HG03103 (cell line): ENCODE measurements at regions not wholly inside any gene's neighbourhood (a gene's known extent, or its start where the extent isn't known, plus 50 kb on each side); places are given as distances from the start of the nearest gene placed in this dataset.
"Not testable (repeated sequence)": the region's sequence is repeated elsewhere in the genome, so short reads cannot be mapped to it uniquely, and the experiment has no call there.

ENCODE experiments used
- ATAC-seq: cut with Tn5 transposase; IDR thresholded peaks from one replicate; pipeline ENCODE4 v1.9.1; 2021; ENCODE audit warnings: low read depth; ENCODE audit not compliant: unreplicated experiment

DNA sequence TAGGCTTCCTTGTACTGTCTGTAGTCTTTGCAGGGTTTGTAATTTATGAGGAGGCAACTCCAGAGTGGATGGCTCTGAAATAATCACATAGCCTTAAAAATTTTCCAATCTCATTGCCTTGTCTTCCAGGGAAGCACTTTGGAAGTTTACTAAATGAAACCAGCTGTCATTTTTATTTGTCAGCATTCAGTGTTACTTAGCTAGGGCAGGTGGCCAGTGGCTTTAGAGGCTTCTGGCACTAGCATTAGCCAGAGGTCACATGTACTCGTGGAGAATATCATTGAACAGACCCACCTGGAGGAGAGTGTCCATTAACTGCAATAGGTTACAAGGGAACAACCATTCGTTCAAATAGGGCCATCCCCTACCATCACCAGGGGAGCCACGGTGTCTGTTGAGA is 160.3 kb upstream of the SLC28A3 start:
- ATAC-seq = no peak

DNA sequence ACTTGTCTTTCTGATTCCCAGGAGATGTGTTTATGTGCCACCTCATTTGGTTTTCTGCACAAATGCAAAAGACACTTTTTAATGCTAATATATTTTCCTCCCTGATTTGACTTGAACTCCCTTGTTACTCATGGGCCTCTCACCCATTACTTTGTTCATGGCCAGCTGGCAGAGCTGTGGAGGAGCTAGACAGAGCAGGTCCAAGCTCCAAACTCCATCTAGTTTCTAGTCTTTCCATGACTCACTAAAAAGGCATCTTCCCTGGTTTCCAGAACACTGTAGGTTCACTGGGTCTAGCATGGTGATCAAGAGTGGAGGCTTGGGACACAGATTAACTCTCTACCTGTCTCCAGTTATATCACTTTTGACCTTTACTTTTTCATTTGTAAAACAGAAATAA is 161.0 kb upstream of the SLC28A3 start:
- ATAC-seq = no peak

DNA sequence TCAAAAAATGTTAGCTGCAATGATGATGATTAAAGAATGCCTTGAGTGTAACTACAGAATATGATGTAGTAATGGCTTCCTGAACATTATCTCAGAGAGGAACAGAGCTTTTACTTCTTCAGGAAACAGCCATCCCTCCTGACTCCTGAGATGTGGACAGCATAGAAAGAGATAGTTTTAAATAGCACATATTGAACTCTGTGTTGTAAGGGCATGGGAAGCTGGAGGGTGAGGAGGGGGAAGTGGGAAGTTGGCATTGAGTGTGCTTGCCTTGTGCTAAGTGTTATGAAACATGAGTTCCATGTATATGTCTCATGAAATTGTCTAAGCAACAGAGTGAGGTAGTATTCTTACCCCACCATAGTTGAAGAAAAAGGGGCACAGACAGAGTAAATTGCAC is 161.5 kb upstream of the SLC28A3 start:
- ATAC-seq = no peak

DNA sequence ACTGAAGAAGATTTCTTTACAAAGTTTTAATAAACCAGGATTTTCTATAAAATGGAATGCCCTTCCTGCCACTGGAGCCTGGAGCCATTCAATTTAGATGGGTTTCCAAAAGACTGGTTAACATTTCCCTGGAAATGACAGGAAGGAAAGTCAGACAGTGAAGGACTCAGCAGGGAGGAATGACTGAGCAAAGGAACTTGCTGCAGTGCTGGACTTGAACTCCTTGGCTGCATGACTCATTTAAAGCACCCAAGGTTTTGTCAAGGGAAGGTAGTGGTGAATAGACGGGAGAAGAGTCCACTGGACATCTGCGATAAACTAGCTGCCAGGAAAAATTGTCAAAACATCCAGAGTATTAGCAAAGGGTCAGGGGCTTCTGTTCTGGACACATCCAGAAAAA is 163.8 kb upstream of the SLC28A3 start:
- no peak for ATAC-seq

DNA sequence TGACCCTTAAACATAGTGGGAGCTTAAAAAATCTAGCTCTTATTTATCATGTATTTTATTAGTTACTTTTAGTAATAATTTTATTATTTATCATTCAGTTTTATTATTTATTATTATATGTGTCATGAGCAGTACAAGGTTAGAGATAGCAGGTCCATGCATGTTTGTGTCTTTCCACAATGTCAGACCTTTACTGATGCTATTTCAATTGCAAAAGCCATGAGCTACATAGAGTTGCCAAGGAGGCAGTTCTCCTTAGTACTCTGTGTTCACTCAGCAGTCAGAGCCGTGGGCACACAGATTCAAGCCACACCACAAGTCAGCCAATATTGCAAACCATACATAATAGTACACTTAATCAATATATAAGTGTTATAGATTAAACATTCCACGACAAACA is 157.9 kb upstream of the NTRK2 start:
- ATAC-seq = no peak

DNA sequence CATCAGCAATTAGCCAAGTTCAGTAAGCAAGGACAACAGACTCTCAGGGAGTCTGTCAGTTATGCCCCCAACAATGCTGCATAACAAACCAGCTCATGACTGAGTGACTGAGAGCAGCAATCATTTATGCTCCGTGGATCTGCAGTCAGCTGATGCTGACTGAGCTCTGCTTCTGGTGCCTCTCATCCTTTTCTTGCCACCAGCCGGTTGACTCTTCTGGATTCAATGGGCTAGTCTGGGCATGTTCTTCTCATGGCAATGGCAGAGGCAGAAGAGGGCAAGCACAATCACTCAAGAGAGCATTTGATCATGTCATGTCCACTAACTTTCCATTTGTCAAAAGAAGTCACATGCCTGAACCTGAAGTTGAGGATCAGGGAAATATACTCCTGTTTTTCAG is 157.0 kb upstream of the NTRK2 start:
- no peak for ATAC-seq

DNA sequence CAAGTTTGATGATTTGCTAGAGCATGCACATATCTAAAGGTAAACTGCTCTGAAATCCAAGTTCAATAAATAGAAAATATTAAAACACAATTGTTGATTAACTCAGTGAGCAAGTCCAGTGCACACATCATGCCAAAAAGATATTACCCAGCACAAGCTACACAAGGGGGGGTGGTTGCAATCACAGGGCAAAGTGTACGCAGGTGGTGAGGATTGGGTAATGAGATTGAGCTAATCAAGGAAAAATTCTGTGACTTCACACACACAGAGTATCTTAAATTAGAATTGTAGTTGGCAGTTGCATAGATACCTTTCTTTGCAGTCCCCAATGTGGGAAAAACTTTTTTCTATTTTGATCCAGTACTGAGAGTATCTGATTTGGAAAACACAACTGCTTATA is 156.1 kb upstream of the NTRK2 start:
- ATAC-seq = no peak

DNA sequence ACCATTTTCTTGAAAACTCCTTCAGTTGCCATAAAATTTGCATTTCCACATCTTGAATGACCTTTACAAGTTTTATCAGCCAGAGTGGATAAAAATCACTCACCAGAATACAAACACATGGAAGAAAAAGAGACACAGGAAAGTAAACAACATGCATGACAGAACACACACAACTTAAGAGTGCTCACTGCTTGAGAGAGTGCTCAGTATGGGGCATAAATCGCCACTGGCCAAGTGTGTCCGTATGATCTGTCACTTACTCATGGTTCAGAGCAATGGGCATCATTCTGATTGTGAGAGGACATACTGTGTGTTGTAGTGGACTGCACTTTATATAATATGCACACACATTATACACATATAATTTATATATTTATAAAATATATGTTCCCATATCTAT is 155.6 kb upstream of the NTRK2 start:
- ATAC-seq = no peak

DNA sequence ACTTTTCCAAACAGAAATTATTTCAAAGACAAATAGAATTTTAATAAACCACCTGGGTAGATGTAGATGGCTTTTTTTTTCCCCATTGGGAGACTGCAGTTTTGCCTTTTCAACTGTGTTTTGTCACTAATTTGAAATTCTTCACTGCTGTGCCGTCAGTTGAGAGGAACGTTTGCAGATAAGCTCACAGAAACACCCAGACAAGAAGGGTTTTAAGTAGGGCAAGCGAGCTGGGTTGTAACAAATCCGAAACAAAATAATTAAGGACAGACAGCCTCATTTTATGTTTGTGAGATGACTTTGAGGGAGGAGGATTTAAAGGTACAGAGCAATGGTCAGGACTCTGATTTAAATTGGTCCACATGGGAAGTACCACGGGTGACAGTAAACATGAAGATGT is 155.1 kb upstream of the NTRK2 start:
- ATAC-seq = no peak

DNA sequence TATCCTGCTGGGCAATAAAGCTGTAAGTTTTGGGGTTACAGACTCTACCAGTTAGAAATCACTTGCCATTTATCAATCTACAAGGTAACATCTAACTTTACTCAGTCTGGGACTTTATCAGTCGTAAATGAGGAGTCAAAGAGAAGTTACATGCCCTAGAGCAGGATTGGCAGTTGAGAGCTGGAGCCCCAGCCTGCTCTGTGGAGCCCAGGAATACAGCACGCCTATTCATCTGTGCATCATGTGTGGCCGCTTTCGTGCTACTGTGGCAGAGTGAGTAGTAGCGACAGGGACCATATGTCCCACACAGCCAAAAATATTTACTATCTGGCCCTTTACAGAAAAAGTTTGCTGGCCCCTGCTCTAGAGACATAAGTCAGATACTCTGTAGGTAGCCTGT is 152.5 kb upstream of the NTRK2 start:
- no peak for ATAC-seq

DNA sequence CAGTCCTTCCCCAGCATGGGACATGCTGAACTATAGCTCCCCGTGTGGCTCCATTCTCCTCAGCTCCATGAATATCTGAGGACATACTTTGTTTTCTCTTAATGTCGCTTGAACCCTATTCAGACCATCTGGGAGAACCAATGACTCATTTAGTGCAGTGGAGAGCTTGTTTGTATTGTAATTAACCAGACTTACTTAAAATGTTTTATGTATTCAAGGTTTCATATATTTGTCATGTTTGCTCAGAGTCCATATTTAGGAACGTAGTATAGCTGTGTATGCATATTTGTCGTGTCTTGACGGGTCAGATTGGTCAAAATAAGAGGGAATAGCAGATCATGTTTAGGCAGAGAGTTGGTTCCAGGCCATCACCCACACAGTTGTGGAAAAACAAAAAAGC is 150.1 kb upstream of the NTRK2 start:
- ATAC-seq = no peak

DNA sequence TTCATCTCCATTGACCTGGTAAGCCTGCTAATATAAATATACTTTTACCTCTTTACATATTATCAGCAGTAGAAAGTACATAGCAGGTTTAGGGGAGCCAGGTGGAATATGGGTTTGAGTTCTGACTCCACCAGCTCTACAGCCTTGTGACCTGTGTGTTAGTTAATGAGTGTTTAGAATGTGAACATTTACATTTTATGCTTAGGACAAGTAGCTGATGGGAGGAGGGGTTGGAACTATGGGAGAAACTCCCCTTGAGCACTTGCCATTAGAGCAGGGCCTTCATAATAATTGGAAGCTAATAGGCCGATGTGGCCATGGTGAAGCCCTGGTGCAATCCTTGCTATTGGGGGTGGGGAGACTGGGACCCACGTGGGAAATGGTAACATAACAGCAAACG is 148.3 kb upstream of the NTRK2 start:
- no peak for ATAC-seq

DNA sequence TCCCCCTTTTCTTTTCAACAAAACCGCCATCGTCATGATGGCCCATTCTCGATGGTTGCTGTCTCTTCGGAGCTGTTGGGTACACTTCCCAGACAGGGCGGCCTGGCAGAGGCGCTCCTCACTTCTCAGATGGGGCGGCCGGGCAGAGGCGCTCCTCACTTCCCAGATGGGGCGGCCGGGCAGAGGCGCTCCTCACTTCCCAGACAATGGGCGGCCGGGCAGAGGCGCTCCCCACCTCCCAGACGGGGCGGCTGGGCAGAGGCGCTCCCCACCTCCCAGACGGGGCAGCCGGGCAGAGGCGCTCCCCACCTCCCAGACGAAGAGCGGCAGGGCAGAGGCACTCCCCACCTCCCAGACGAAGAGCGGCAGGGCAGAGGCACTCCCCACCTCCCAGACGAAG is 143.3 kb upstream of the NTRK2 start:
- ATAC-seq = not testable (repeated sequence)

DNA sequence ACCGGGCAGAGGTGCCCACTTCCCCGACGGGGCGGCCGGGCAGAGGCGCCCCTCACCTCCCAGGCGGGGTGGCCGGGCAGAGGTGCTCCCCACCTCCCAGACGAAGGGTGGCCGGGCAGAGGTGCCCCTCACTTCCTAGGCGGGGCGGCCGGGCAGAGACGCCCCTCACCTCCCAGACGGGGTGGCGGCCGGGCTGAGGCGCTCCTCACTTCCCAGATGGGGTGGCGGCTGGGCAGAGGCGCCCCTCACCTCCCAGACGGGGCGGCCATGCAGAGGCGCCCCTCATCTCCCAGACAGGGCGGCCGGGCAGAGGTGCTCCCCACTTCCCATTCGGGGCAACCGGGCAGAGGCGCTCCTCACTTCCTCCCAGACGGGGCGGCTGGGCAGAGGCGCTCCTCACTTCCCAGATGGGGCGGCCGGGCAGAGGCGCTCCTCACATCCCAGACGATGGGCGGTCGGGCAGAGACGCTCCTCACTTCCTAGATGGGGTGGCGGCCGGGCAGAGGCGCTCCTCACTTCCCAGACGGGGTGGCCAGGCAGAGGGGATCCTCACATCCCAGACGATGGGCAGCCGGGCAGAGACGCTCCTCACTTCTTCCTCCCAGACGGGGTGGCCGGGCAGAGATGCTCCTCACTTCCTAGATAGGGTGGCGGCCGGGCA is 142.3 kb upstream of the NTRK2 start:
- not testable (repeated sequence) for ATAC-seq

DNA sequence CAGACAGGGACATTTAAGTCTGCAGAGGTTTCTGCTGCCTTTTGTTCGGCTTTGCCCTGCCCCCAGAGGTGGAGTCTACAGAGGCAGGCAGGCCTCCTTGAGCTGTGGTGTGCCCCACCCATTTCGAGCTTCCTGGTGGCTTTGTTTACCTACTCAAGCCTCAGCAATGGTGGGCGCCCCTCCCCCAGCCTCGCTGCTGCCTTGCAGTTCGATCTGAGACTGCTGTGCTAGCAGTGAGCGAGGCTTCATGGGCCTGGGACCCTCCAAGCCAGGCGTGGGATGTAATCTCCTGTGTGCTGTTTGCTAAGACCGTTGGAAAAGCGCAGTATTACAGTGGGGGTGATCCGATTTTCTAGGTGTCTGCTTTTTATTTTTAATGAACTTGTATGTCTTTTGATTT is 133.6 kb upstream of the NTRK2 start:
- not testable (repeated sequence) for ATAC-seq

DNA sequence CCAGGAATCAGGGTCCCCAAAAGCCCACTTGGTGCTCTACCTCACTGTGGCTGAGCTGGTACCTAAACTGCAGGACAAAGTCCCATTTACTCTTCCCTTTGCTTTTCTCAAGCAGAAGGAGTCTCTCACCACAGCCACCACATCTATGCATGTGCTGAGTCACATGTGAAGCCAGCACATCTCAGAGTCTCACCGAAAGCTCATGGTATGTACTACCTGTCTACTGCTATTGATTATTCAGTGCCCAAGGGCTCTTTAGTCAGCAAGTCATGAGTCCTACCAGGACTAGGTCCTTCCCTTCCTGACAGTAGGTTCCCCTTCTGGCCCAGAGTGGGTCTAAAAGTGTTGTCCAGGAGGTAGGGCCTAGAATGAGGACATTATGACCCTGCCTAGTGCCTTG is 130.7 kb upstream of the NTRK2 start:
- ATAC-seq = no peak

DNA sequence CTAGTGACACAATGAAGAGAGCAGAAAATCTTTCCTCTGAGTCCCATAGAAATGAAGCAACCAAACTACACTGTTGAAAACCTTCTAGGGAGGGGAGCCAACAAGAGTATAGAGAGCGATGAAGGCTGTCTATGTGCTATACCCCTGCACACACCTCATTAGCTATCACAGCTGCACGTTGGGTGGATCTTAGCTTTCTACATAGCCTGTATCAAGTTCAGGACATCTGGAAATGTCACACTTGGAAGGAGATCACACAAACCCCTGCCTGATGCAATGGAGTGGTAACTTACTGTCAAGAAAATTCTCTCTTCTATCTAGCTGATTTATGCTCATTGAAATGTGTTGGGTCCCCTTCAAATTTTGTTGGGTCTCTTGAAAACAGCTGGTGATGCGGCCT is 127.0 kb upstream of the NTRK2 start:
- no peak for ATAC-seq

DNA sequence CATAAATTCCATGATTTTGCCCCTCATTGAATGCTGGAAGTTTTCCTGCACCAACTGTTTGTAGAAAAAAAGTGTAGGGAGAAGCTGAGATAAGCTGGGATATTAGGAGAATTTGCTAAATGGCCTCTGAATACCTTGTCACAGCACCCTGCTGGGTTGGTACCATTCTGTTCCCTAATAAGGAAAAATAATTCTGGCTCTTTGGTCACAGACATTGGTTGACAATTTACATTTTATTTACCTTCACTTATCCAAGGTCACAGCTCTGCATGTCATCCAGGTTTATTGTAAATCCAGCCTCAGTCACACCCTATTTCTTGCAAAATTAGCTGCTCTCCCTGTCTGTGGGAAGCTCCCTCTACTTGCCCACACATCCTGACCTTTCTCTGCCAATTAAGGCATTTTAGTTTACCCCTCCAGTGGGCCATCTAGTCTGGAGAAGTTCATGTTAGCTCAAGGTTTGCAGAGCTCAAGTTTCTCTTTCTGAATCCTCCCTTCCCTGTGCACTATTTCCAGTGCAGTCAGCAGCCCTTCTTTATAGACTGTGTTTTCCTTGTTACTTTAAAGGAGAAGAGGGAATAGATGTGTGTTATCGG is 115.4 kb upstream of the NTRK2 start:
- ATAC-seq = no peak

DNA sequence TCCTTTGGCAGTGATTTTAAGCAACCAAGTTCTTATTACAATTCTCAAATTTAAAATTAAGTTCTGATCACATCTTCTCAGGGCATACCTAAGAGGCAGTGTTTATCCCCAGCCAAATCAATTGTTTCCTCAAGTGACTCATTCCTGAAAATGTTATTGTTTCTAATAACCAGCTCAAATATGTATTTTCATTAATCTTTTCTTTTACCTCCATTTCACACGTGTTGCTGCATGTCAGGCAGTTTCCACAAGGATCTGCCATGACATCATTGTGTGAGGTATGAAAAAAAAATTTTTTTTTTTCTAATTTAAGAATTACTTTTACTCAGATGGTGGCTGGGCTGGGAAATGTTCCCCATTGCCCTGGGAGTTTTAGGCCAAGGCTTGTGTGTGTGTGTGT is 113.0 kb upstream of the NTRK2 start:
- ATAC-seq = no peak

DNA sequence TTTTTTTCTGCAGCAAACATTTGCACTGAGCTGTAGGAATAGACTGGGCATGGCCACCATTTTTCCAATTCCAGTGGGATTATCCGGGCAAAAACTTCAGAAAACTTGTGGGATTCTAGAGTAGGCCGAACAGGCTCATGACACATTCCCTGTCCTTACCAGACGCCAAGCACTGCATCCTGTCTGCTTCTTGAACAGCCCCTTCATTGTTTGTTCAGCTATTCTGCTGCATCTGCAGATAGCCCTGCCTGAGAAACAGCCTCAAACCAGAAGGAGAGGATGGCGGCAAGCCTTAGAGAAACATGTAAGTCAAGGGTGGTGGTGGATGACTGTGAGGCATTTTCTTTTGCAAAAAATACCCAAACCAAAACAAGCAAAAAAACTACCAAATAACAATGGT is 111.8 kb upstream of the NTRK2 start:
- ATAC-seq = no peak

DNA sequence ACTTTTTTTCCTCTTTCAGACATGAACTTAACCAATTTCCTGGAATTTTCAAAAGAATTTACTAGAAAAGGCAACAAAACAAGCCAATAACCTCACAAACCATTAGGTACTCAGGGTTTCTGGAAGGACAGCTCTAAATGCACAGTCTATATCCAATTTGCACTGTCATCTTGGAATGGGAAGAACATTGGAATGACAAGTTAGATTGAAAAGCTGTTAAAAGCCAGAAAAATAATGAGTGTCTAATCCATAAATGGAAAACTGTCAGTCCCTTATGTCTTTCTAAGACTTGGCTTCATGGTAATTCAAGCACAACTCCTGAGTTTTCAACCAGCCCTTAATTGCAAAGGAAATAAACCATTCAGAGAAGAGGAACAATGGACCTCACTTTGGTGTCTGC is 105.8 kb upstream of the NTRK2 start:
- no peak for ATAC-seq

DNA sequence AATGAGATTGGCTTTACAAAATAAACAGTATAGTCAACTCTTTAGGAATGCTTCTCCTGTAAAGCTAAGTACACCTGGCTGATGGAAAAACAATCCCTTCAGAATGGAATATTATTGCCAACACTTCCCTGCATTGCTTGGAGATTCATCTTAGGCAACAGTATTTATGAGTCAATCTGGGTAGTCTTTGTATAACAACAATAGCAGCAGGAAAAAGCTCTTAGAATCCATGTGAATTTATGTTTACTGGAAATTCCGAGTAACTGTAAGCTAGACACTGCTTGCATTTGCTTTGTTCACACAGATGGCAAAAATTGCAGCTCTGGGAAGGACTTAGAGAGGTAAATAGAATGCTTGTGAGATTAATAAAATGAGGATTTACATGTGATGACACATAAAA is 101.7 kb upstream of the NTRK2 start:
- no peak for ATAC-seq
